AG04450 (cell line): ENCODE measurements at regions not wholly inside any gene's neighbourhood (a gene's known extent, or its start where the extent isn't known, plus 50 kb on each side); places are given as distances from the start of the nearest gene placed in this dataset.

Source experiments
- CTCF ChIA-PET: fragments of 300-600, 350-600 bp; formaldehyde crosslinking; extraction: SDS; loops from one replicate; lab custom pipeline; 2022; ENCODE audit warnings: antibody characterized with exemption, inconsistent platforms; lab: Charles Lee
- POLR2A ChIA-PET: fragments of 350-600 bp; formaldehyde crosslinking; extraction: SDS; loops from one replicate; lab custom pipeline; 2021; ENCODE audit warnings: antibody characterized with exemption, inconsistent platforms; lab: Yijun Ruan, JAX
- DNase-seq: peaks from one replicate; pipeline ENCODE4 v3.0.0-alpha.2; 2011; ENCODE audit warnings: low read depth, low spot score
- H3K27ac ChIP-seq: one replicate; pipeline ENCODE4 v1.5.1; 2012; ENCODE audit warnings: low read depth, low read length, control low read depth
- H3K27me3 ChIP-seq: one replicate; pipeline ENCODE4 v1.6.0; 2012; ENCODE audit warnings: low read length; ENCODE audit not compliant: control insufficient read depth, insufficient read depth
- H3K4me3 ChIP-seq: 2 replicates; pipeline ENCODE4 v1.5.1; 2011; ENCODE audit warnings: mild to moderate bottlenecking, low read depth, low read length, control low read depth
- H3K9me3 ChIP-seq: 2 replicates; pipeline ENCODE4 v1.5.1; 2012; ENCODE audit warnings: low read length; ENCODE audit not compliant: control insufficient read depth, insufficient read depth
- TF ChIP-seq, protein P1 (sequence below): IDR thresholded peaks from 2 replicates; pipeline ENCODE4 v1.5.1; 2011; ENCODE audit warnings: low read depth, low read length, control low read depth, inconsistent platforms

DNA sequence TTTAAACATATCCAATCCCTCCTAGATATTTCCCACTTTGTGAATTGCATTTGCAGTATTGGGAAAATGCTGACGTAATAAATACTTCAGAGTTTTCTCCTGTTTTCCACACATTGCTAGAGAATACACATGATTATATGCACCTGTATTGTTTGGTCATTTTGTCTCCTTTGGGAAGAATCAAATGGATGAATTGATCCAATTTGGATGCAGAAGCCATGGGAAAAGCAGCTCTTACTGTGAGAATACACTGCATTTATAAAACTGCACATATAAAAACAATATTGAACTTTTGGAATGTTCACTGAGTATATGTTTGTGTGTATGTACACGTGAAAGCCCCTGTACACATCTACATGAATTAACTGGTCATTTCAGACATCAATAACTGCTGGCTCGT, 306.6 kb upstream of the LYPLAL1 start:
- H3K27me3 ChIP-seq, result no peaks in the 10 kb centered on the region
- TF ChIP-seq, protein P1, sequence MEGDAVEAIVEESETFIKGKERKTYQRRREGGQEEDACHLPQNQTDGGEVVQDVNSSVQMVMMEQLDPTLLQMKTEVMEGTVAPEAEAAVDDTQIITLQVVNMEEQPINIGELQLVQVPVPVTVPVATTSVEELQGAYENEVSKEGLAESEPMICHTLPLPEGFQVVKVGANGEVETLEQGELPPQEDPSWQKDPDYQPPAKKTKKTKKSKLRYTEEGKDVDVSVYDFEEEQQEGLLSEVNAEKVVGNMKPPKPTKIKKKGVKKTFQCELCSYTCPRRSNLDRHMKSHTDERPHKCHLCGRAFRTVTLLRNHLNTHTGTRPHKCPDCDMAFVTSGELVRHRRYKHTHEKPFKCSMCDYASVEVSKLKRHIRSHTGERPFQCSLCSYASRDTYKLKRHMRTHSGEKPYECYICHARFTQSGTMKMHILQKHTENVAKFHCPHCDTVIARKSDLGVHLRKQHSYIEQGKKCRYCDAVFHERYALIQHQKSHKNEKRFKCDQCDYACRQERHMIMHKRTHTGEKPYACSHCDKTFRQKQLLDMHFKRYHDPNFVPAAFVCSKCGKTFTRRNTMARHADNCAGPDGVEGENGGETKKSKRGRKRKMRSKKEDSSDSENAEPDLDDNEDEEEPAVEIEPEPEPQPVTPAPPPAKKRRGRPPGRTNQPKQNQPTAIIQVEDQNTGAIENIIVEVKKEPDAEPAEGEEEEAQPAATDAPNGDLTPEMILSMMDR, result no peak
- CTCF ChIA-PET, result no interaction called here
- H3K4me3 ChIP-seq, result no peak overlapping the region
- POLR2A ChIA-PET, result no interaction called here
- no peak for DNase-seq
- no peaks in the 10 kb centered on the region for H3K9me3 ChIP-seq
- H3K27ac ChIP-seq, result no peak overlapping the region

DNA sequence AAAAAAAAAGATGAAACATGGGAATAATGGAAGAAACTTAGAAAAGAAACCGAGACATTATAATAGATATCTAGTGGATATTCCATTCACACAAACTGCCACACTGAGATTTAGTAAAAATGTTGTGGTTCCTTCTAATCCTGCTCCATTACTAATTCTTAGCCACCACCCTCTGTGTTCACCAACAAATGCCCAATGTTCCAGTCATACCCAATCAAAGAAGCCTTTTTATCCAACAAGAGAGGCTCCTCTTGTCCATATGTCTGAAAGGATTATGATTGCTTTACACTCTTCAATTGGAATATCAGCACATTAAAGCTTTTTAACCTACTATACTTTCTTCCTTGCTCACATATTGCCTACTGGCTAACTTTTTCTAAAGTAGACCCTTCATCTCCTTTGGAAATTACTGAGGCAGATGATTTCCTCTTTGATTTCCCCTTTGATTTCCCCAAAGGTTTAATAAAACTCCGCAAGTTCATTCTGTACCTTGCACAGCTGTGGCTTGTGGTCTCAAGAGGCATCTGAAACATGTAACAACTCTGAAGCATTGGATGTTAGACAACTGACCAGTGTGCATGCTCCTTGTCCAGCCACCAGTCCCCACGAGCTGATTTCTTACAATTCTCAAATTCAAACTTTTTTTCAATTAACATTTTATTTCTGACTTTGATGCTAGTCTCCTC, 305.6 kb upstream of the LYPLAL1 start:
- TF ChIP-seq, protein P1, result no peak
- no peaks in the 10 kb centered on the region for H3K9me3 ChIP-seq
- DNase-seq, result no peak
- ChIA-PET CTCF (no interaction called here), POLR2A (no interaction called here)
- H3K27me3 ChIP-seq, result no peaks in the 10 kb centered on the region
- no peak overlapping the region for H3K27ac ChIP-seq
- H3K4me3 ChIP-seq, result no peak overlapping the region

DNA sequence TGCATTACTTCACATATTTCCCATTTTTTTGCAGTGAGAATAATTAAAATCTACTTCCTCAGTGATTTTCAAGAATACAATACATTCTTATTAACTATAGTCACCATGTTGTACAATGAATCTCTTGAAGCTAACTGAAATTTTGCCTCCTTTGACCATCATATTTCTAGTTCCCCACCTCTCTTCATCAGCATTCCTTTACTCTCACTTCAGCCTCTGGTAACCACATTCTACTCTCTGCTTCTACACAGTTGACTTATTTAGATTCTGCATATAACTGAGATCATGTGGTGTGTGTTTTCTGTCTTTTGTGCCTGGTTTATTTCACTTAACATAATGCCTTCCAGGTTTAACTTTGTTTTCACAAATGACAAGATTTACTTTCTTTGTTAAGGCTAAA, 304.4 kb upstream of the LYPLAL1 start:
- ChIA-PET CTCF (no interaction called here), POLR2A (no interaction called here)
- DNase-seq, result no peak
- Histone ChIP-seq H3K4me3 (no peak overlapping the region), H3K9me3 (no peaks in the 10 kb centered on the region), H3K27ac (no peak overlapping the region), H3K27me3 (no peaks in the 10 kb centered on the region)
- TF ChIP-seq, protein P1, result no peak

DNA sequence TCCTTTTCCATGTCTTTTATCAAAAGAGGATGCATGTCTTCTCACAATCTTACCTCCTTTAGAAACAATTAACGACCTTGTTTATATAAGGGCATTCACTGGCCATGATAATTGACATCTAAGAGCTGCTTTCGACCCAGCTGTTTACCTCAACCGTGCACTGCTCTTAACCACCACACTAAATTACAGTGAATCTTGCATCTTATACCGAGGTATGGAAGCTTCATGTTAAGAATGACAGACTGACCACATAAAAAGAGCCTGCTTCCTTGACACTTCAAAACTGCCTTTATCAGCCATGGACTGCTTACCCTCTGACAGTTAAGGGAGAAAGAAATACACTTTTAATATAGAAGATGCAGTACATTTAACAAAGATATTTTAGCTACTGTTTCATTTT, 301.7 kb upstream of the LYPLAL1 start:
- POLR2A ChIA-PET, result interaction anchor here (0.9 kb wide), 1 partner anchor 22 kb away, joined by 3 read pairs; no protein-coding TSS in a partner anchor
- Histone ChIP-seq H3K27ac (no peak overlapping the region), H3K4me3 (no peak overlapping the region), H3K27me3 (no peaks in the 10 kb centered on the region), H3K9me3 (no peaks in the 10 kb centered on the region)
- TF ChIP-seq, protein P1, result no peak
- DNase-seq, result no peak
- CTCF ChIA-PET, result interaction anchor here (1.2 kb wide), 1 partner anchor 573 kb away, joined by 3 read pairs; no protein-coding TSS in a partner anchor

DNA sequence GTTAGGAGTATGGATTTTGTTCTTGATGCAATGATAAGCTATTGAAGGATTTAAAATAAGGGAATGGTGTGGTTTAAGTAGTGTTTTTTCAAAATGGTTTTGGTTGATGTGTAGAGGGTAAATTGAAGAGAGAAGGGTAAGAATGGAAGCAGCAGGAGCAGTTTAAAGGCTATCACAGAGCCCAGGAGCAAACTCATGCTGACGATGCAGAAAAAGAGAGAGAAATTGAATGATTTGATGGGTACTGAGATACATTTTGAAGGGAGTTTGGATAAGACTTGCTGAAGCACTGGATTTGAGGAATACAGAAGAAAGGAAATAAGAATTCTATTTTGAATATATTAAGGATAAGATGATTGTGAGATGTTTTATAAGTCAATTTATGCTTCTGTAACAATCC, 300.8 kb upstream of the LYPLAL1 start:
- Histone ChIP-seq H3K27ac (no peak overlapping the region), H3K4me3 (no peak overlapping the region), H3K9me3 (no peaks in the 10 kb centered on the region), H3K27me3 (no peaks in the 10 kb centered on the region)
- CTCF ChIA-PET, result no interaction called here
- POLR2A ChIA-PET, result no interaction called here
- TF ChIP-seq, protein P1, result no peak
- DNase-seq, result no peak
